HG03045 (cell line): ENCODE measurements at regions not wholly inside any gene's neighbourhood (a gene's known extent, or its start where the extent isn't known, plus 50 kb on each side); places are given as distances from the start of the nearest gene placed in this dataset.

Experiments used
- ATAC-seq: cut with Tn5 transposase; IDR thresholded peaks from one replicate; pipeline ENCODE4 v1.9.1; 2021; ENCODE audit warnings: mild to moderate bottlenecking, moderate library complexity; ENCODE audit not compliant: unreplicated experiment

- no peak for ATAC-seq
Observed at GRCh38 chr13:107447591-107447990, 767.7 kb downstream of the LIG4 start.

DNA sequence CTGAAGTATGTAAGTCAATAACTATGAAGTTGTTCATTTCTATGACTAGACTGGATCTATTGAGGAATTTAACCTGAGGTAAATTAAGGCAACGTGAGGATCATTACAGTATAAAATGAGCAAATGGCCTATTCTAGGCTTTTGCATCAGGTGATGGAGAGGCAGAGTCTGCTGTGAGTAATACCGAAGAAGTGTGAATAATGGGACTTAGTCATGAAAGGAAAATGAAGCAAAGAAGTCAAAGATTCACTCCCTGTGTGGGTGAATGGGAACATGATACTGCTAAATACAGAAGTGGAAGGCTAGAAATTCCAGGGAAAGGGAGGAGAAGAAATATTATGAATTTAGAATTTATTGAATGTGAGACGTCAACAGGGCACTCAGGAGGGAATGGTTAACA, 774.1 kb downstream of the LIG4 start:
- ATAC-seq = no peak

- no peak for ATAC-seq
Observed at GRCh38 chr13:107438251-107438650, 777.1 kb downstream of the LIG4 start.

- no peak for ATAC-seq
Observed at GRCh38 chr13:107434347-107434746, 781.0 kb downstream of the LIG4 start.

DNA sequence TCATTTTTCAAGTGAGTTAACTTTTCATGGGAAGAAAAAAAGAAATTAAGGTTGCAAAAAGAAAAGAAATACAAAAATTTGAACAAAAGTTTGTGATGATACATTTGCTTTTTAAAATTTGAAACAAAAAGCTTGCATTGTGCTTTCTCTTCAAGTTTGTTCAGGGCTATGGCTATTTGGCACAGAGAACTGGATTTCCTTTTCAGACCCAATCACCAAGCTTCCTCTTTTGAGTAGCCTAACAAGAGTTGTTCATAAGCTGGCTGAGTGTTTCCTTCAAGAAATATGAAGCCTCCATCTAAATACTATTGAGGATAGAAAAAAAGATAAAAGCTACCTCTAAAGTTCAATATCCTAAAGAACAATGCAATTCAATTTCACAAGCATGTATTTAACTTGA, 787.8 kb downstream of the LIG4 start:
- ATAC-seq = no peak

DNA sequence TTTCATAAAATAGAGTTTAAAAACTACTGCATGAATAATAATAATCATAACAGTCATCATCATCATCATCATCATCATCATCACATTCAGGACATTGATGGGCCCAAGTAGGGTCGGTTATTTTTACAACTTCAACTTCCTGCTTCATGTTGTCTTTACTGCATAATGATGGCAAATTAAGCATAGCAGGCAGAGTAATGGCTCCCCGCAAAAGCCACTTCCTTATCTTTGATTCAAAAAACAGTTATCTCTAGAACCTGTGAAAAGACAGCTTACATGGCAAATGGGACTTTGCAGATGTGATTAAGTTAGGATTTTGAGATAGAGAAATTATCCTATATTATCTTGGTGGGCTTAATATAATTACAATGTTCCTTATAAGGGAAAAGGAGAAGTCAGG, 792.9 kb downstream of the LIG4 start:
- ATAC-seq = no peak

GRCh38 chr13:107421951-107422350, 793.4 kb downstream of the LIG4 start:
- ATAC-seq = no peak

DNA sequence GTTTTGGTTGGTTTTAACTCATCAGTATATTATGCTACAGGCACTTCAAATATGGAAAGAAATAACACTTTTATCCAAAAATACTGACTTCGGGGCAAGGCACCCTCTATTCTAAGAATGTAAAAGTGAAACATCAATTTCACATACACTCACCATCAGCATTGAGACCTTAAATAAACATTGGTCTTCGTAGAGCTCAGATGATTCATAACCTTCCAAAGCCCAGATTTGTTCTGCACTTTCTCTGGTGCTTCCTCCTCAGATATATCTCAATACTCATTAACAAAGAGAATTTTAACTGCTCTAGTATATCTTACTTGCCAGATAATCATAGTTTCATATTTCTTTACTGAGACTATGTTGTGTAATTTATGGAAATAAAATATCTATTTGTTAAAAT, 794.3 kb downstream of the LIG4 start:
- no peak for ATAC-seq

DNA sequence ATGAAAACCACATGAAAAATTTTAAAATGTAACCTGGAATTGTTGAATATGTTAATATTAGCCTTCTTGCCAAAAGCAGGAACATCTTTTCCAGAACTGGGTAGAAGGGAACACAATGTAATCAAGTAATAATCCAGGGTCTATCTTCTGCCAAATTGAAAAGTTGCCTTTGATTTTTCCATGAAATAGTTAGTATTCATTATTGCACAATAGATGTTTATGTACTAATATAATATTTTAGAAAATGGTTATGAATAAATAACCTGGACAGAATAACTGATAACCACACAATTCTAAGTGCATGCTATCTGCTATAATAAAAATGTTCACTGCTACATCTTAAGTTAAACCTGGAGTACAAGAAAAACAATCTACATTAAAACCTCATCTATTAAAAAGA, 802.3 kb downstream of the LIG4 start:
- ATAC-seq = no peak

DNA sequence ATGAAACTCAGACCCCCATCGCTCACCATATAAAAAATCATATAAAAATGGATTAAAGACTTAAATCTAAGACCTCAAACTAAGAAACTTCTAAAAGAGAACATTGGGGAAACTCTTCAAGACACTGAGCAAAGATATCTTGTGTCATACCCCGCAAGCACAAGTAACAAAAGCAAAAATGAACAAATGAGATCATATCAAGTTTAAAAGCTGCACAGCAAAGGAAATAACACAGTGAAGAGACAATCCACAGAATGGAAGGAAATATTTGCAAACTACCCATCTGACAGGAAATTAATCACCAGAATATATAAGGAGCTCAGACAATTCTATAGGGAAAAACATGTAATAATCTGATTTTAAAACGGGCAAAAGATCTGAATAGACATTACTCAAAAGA, 808.3 kb downstream of the LIG4 start:
- ATAC-seq = no peak

DNA sequence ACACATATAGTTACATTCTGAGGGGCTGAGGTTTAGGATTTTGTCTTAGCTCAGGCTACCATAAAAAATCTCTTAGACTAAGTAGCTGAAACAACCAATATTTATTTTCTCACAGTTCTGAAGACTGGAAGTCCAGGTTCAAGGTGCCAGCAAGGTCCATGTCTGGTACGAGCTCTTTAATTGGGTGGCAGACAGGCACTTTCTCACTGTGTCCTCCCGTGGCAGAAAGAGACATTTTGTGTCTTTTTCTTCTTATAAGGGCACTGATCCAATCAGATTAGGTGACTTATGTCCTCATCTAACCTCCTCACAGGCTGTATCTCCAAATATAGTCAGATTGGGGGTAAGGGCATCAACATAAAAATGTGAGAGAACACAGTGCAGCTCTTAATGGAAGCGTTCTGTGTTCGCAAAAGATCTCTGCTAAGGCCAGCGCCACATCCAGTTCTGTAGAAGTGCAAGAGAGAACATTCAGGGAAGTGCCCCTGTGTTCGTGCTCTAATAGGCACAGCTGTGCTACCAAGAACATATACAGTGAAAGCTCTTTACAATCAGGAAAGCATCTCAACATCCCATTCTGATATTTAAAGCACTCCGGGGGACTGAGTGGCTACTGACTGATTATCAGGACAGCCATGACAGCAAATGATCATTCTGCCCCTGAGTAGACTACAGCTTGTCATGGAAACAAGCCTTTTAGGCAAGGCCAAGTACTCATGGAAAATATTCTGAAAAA, 819.2 kb downstream of the LIG4 start:
- ATAC-seq = no peak

DNA sequence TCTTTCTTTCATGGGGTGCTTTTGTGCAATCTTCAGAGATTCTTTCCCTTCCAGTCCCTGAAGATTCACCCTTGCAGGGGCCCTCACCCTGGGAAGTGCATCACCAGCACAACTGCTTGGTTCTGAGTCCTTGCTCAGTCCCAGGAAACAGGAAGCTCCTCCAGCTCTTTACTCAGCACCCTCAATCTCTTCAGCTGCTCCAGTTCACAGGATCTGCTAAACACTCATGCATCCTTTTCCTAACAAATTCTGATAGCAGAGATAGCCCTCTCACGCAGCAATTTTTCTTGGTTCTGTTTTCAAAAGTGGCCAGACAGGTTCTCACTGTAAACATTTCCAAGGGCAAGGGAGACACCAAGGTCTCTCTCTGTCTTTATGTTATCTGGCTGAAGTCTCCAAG, 823.1 kb downstream of the LIG4 start:
- ATAC-seq = no peak

- no peak for ATAC-seq
Observed at GRCh38 chr13:107387525-107387924, 819.6 kb upstream of the ARGLU1 start.

- ATAC-seq = no peak
Observed at GRCh38 chr13:107379407-107380155, 811.6 kb upstream of the ARGLU1 start.

DNA sequence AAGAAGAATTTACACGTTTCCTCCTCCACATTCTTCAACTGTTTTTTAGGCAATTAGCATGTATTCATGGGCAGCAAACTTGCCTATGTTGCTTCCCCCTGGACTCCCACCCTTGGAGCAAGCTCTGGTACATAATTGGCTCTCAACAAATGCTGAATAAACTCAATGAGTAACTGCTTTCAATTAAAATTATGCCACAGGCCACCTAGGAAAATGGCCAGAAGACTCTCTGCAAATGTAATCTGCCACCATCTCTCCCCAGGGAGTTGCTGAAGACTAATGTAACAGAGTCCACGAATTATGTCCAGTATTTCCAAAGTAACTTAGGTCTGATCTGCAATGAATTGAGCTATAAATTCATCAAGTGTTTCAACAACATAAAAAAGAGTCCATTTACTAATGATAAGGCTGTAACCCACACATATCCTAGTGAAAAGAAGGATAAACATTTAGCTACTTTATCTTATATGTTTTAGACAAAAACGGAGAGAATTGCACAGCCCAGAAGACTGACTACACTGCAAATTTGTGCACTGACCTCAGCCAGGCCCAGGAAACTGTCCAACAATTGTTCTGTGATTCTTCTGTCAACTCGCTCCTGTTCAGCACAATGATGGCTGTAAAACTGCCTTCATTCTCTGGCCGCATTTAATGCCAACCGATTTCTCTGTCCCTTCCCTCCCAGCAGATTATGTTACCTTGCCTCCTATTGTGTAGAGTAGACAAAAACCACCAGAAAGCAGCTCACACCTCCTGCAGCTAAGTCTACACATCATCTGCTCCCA, 808.6 kb upstream of the ARGLU1 start:
- no peak for ATAC-seq

DNA sequence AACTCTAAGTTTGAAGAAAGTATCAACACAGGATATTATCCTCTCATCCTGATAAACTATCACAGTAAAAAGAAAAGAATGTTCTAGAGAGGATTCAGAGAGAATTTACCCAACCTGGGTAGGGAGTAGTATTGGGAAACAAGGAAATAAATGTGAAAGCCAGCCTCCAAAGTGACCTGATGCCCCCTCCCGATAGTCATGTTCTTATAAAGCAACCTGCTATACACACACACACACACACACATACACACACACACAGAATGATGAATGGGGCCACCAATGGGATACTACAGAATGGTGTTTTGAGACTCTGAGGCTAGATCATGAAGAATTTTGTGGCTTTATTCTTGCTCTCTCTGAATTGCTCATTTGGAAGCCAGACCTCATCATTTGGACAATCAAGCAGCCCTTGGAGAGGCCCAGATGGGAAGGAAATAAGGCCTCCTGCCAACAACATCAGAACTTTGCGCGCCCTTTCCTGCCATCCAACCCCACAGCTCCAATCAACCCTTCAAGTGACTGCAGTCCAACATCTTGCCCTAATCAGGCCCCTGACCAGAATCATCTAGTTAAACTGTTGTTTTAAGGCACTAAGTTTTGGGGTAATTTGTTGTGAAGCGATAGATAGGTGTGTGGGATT, 807.9 kb upstream of the ARGLU1 start:
- ATAC-seq = no peak

- no peak for ATAC-seq
Observed at GRCh38 chr13:107374038-107374437, 806.1 kb upstream of the ARGLU1 start.

- ATAC-seq = no peak
Observed at GRCh38 chr13:107373551-107373950, 805.6 kb upstream of the ARGLU1 start.

- ATAC-seq = no peak
Observed at GRCh38 chr13:107370015-107370785, 802.3 kb upstream of the ARGLU1 start.

GRCh38 chr13:107367258-107367657, 799.3 kb upstream of the ARGLU1 start:
- ATAC-seq = no peak
